Amniotic stem cell (primary cell): ENCODE measurements at regions not wholly inside any gene's neighbourhood (a gene's known extent, or its start where the extent isn't known, plus 50 kb on each side); places are given as distances from the start of the nearest gene placed in this dataset.
"Not testable (repeated sequence)": the region's sequence is repeated elsewhere in the genome, so short reads cannot be mapped to it uniquely, and the experiment has no call there.

ENCODE experiments used
- DNase-seq: peaks from one replicate; lab custom pipeline; 2025; lab: John Stamatoyannopoulos, UW

GRCh38 chr1:29801003-29801402 lies 564.7 kb downstream of the PTPRU start:
- no peak for DNase-seq

GRCh38 chr1:29800522-29800956 lies 564.2 kb downstream of the PTPRU start:
- no peak for DNase-seq

DNA sequence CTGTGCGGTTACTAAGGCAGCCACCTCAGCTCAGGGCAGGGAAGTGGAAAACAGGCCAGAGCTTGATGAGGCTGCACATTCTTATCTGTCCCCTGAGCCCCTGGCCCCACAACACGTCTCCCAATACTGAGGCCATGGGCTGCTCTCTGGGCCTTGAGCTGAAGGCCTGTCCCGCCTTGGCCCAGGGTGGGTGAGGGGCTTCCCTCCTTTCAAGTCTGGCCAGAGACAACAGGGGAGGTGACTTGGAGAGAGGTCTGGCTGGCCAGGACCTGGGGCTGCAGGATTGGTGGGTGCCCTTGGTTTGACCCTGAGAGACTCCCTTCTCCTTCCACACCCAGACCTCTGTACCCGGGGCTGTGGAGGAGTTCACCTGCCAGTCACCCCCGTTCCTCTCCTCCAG lies 563.8 kb downstream of the PTPRU start:
- DNase-seq = no peak

- no peak for DNase-seq
These were observed 562.6 kb downstream of the PTPRU start for GRCh38 chr1:29798699-29799566.

GRCh38 chr1:29797125-29797524 lies 560.8 kb downstream of the PTPRU start:
- DNase-seq = not testable (repeated sequence)

- not testable (repeated sequence) for DNase-seq
These were observed 559.6 kb downstream of the PTPRU start for GRCh38 chr1:29795965-29796364.

- no peak for DNase-seq
These were observed 557.5 kb downstream of the PTPRU start for GRCh38 chr1:29793653-29794348.

- DNase-seq = peak; percentile 64
These were observed 556.8 kb downstream of the PTPRU start for GRCh38 chr1:29793101-29793546.

- no peak for DNase-seq
These were observed 553.6 kb downstream of the PTPRU start for GRCh38 chr1:29789910-29790247.

GRCh38 chr1:29789221-29789909 lies 553.0 kb downstream of the PTPRU start:
- DNase-seq = no peak

DNA sequence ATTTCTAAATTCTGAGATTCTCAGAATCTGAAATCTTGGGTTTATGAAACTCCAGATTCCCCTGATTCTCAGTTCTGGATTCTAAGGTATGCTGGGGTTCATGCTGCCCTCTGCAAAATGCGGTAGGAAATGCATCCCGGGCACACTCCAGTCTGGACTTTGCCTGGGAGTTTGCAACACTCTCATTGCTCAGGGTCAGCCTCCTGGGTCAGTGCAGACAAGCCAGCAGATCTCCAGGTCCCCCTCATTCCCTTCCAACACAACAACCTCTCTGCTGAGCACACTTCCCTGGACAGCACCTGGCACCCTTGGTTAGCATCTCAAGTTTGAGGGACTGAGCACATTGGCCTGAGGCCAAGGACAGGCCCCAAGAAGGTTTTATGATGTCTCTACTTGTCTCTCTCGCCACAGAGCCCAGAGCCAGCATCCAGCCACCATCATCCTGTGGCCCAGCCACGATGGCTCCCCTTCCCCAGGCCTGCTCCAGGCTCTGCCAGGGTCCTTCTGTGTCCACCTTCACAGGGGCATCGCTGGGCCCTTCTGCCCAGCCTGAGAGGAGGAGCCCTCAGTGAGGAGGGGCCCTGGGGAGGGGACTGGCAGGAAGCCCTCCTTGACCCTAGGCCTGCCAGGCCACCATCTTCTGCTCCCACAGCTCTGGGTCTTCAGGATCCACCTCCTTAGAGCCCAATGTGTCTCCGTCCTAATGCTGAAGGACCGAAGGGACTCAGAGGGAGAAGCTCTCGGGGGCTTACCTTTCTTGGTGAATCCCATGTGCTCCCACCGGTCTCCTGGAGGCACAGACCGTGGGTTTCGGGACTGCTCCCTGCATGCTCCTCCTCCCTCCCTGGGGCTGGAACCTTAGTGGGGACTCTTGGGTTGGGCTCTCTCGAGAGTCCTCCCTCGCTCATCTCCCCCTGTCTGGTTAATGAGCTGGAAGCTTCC lies 550.7 kb downstream of the PTPRU start:
- no peak for DNase-seq

- DNase-seq = no peak
These were observed 549.9 kb downstream of the PTPRU start for GRCh38 chr1:29786195-29786594.

DNA sequence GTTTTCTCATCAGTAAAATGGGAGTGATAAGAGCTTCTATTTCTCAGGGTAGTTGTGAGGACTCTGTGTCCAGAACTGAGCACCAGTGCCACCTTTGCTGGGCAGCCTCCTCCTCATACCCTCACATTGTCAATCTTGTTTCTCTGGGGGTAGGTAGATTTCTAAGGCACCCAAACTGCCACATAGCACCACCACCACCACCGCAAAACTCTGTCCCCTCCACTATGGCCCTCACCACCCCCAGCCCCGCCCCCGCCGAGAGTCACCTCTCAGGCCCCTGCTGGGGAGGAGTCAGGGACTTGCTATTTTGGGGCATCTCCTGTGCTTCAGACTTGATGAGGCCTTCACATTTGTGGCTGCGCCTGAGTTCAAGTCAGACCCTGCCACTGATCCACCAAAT lies 549.2 kb downstream of the PTPRU start:
- DNase-seq = no peak

GRCh38 chr1:29785137-29785527 lies 548.8 kb downstream of the PTPRU start:
- no peak for DNase-seq

DNA sequence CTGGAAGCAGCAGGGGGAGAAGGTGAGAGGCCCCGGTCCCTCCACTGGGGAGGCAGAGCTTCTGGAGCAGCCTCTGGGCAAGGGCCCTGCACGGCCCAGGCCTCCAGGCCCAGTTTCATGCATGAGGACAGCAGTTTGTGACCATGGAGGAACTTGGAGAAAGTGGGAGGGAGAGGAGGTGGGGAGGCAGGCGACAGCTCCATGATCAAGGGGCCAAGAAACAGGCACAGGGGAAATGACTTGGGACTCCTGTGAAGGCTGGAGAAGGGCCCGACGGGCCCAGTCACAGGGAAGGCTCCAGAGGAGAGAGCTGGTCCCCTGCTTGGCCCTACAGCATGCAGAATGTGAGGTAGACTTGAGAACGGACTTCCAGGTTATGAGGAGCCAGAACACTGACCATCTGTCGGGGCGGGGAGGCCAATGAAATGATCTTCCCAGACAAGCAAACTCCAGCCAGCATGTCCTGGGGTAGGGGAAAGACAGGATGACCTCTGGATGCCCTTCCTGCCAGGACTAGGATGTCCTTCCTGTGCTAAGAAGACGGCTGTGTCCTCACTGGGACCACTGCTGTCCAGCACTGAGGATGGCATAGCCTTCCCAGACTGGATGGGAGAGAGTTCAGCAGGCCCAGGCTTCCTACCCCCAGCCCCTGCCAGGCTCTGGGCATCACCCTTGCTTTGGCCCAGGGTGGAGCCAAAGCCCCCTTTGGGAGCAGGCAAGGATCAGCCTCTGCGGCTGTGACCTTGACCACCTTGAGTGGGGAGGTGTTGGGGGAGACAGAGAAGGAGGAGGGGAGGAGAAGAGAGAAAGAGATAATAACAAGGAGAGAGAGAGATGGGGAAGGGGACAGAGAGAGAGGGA lies 548.2 kb downstream of the PTPRU start:
- DNase-seq = no peak

DNA sequence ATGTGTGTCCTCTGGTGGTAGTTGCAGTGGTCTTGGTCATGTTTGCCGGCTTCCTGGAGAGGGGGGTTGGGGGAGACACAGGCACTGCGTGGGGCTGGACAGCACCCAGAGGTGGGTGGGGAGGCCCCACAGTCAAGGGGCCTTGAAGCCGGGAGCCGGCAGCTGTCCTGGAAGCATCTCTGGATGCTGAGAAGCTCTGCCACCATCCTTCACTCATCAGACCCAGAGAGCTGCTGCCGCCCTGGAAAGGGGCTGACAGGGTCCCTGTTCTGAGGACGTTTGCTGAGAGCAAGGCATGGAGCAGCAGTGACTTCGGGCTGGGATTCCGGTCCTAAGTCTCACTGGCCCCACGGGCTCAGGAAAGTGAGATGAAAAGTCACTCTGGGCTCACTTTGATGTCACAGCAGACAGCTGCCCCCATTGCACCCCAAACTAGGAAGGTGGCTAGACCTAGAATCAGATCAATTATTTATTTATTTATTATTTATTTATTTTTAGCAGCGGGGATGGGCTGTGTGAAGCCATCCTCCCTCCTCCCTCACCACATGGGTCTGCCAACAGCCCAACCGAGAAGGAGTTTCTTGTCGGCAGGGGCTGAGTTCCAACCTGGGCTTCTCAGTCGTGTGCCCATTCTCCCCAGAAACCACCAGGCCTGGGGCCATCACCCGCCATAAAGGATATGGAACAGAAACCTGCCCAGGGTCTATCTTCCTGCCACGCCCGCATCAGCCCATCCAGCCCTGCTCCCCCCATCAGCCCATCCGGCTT lies 547.4 kb downstream of the PTPRU start:
- no peak for DNase-seq

DNA sequence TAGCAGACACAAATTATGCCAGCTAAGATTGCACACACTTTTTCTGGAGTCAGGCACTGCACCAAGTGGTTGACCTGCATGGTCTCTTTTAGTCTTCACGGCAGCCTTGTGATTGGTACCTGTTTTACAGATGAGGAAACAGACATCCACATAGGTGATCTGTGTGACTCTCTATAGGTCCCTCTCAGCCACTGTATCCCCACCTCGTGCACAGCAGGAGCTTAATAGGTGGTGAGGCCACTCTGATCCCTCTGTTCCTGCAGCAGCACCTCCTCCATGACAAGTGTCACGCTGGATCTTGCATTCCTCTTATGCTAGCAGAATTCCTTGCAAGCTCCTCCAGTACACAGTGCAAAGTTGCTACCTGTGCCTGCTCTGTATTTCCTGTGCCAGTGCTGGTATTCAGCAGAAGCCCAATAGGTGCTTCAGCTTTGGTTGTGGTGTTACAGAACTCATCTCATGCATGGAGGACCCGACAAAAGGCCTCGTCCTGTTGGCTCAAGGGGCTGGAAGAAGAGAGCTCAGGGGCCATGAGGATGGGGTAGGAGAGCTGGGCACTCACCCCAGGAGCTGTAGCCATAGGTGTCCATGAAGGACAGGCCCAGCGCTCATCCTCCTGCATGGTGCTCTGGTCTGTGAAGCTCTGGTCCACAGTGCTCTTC lies 546.7 kb downstream of the PTPRU start:
- DNase-seq = no peak

DNA sequence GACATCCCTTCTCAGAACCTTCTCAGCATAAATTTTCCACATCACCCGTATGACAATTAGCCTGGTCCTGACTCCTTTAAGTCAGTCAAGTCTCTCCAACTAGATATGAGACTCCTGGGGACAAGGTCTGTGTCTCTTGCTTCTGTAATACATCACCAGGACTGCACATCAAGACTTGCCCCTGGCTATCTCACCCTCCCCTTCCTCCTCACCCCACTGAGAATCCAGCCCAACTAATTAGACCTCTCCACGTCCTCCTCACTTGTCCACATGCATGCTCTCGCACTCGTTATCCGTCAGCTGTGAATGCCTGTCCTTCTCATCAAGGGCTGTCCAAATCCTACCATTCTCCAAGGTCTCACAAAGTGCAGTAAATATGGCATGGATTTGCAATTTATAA lies 542.8 kb downstream of the PTPRU start:
- no peak for DNase-seq

GRCh38 chr1:29777522-29777921 lies 541.2 kb downstream of the PTPRU start:
- no peak for DNase-seq
